ENCODE measurements at regions not wholly inside any gene's neighbourhood (a gene's known extent, or its start where the extent isn't known, plus 50 kb on each side); places are given as distances from the start of the nearest gene placed in this dataset.
"Not testable (repeated sequence)": the region's sequence is repeated elsewhere in the genome, so short reads cannot be mapped to it uniquely, and the experiment has no call there.

GRCh38 chr5:91245074-91245452 lies 138.1 kb downstream of the ARRDC3 start:
- TF ChIP-seq CTCF (IDR thresholded peaks at IDR 0.05; ENCODE audit: control insufficient read depth, insufficient read depth, low read depth, low read length, missing control alignments), result no peak
- no peak overlapping the region for H3K4me3 ChIP-seq (ENCODE audit: control insufficient read depth, low read depth, low read length)
- no peak for DNase-seq (ENCODE audit: low read depth)

GRCh38 chr5:91244380-91245073 lies 138.6 kb downstream of the ARRDC3 start:
- no peak for TF ChIP-seq CTCF (IDR thresholded peaks at IDR 0.05; ENCODE audit: control insufficient read depth, insufficient read depth, low read depth, low read length, missing control alignments)
- H3K4me3 ChIP-seq (ENCODE audit: control insufficient read depth, low read depth, low read length), result no peak overlapping the region
- no peak for DNase-seq (ENCODE audit: low read depth)

- no peak overlapping the region for H3K4me3 ChIP-seq (ENCODE audit: control insufficient read depth, low read depth, low read length)
- DNase-seq (ENCODE audit: low read depth), result no peak
- TF ChIP-seq CTCF (IDR thresholded peaks at IDR 0.05; ENCODE audit: control insufficient read depth, insufficient read depth, low read depth, low read length, missing control alignments), result no peak
Measured at GRCh38 chr5:91243852-91244251, 139.3 kb downstream of the ARRDC3 start.

GRCh38 chr5:91243286-91243685 lies 139.8 kb downstream of the ARRDC3 start:
- no peak for TF ChIP-seq CTCF (IDR thresholded peaks at IDR 0.05; ENCODE audit: control insufficient read depth, insufficient read depth, low read depth, low read length, missing control alignments)
- no peak overlapping the region for H3K4me3 ChIP-seq (ENCODE audit: control insufficient read depth, low read depth, low read length)
- no peak for DNase-seq (ENCODE audit: low read depth)

GRCh38 chr5:91241460-91241859 lies 141.7 kb downstream of the ARRDC3 start:
- not testable (repeated sequence) for H3K4me3 ChIP-seq (ENCODE audit: control insufficient read depth, low read depth, low read length); DNase-seq (ENCODE audit: low read depth)

- DNase-seq (ENCODE audit: low read depth), result no peak
- TF ChIP-seq CTCF (IDR thresholded peaks at IDR 0.05; ENCODE audit: control insufficient read depth, insufficient read depth, low read depth, low read length, missing control alignments), result no peak
- no peak overlapping the region for H3K4me3 ChIP-seq (ENCODE audit: control insufficient read depth, low read depth, low read length)
Measured at GRCh38 chr5:91240175-91240574, 142.9 kb downstream of the ARRDC3 start.

GRCh38 chr5:91235271-91235694 lies 147.8 kb downstream of the ARRDC3 start:
- no peak for DNase-seq (ENCODE audit: low read depth)
- no peak for TF ChIP-seq CTCF (IDR thresholded peaks at IDR 0.05; ENCODE audit: control insufficient read depth, insufficient read depth, low read depth, low read length, missing control alignments)

More at GRCh38 chr5:91235271-91235694, 147.8 kb downstream of the ARRDC3 start:
- no peak overlapping the region for H3K4me3 ChIP-seq (ENCODE audit: control insufficient read depth, low read depth, low read length)
